IMR-90 (cell line): ENCODE measurements at regions not wholly inside any gene's neighbourhood (a gene's known extent, or its start where the extent isn't known, plus 50 kb on each side); places are given as distances from the start of the nearest gene placed in this dataset.

Experiments
- ATAC-seq: fragments of 200-7000 bp; cut with Tn5 transposase; 2 replicates; pipeline ENCODE4 v1.9.1; 2020; ENCODE audit warnings: low read depth, mild to moderate bottlenecking, moderate library complexity
- BruUV-seq: library from RNA; stranded (reverse); fragments of 400-500 nt; replicated peaks from 2 replicates; lab custom pipeline; 2021; lab: Mats Ljungman, UMichigan
- CTCF ChIA-PET: fragments of 300-600 bp; formaldehyde crosslinking; extraction: SDS; loops from one replicate; lab custom pipeline; 2021; ENCODE audit warnings: antibody characterized with exemption; lab: Yijun Ruan, JAX
- POLR2A ChIA-PET: fragments of 300-600 bp; sonication (Branson Sonifier 250); formaldehyde crosslinking; loops from one replicate; lab custom pipeline; 2022; ENCODE audit warnings: antibody characterized with exemption; ENCODE audit not compliant: unreplicated experiment; lab: Charles Lee
- DNase-seq: peaks from one replicate; pipeline ENCODE4 v3.0.0; 2013
- H2AFZ ChIP-seq: replicated peaks from 2 replicates; pipeline ENCODE3; 2013; ENCODE audit warnings: low read length, mild to moderate bottlenecking; ENCODE audit not compliant: poor library complexity
- H2AK5ac ChIP-seq: 2 replicates; pipeline ENCODE4 v1.6.1; 2013; ENCODE audit warnings: low read depth, low read length, inconsistent platforms
- H2AK9ac ChIP-seq: replicated peaks from 2 replicates; pipeline ENCODE3; 2013; ENCODE audit warnings: mild to moderate bottlenecking, low read depth, low read length, moderate library complexity; ENCODE audit not compliant: poor library complexity
- H2BK120ac ChIP-seq: 2 replicates; pipeline ENCODE4 v1.6.1; 2013; ENCODE audit warnings: low read depth, low read length, inconsistent platforms
- H2BK15ac ChIP-seq: 3 replicates; pipeline ENCODE4 v1.6.1; 2013; ENCODE audit warnings: low read depth, low read length, inconsistent platforms
- H2BK20ac ChIP-seq: 2 replicates; pipeline ENCODE4 v1.6.1; 2013; ENCODE audit warnings: low read depth, mild to moderate bottlenecking, inconsistent platforms, low read length, moderate library complexity
- H2BK5ac ChIP-seq: 2 replicates; pipeline ENCODE4 v1.6.1; 2013; ENCODE audit warnings: mild to moderate bottlenecking, low read depth, low read length, inconsistent platforms; ENCODE audit not compliant: poor library complexity, severe bottlenecking
- H3K14ac ChIP-seq: replicated peaks from 2 replicates; pipeline ENCODE4 v1.6.1; 2013; ENCODE audit warnings: low read depth, low read length, inconsistent platforms
- H3K18ac ChIP-seq: 2 replicates; pipeline ENCODE4 v1.6.1; 2013; ENCODE audit warnings: low read depth, low read length, control low read depth
- H3K23ac ChIP-seq: 2 replicates; pipeline ENCODE4 v1.6.1; 2013; ENCODE audit warnings: low read depth, low read length, inconsistent platforms
- H3K27ac ChIP-seq: 2 replicates; pipeline ENCODE4 v1.5.1; 2013; ENCODE audit warnings: mild to moderate bottlenecking, control low read depth, low read length; ENCODE audit not compliant: insufficient read depth
- H3K27me3 ChIP-seq: 2 replicates; pipeline ENCODE4 v1.6.1; 2013; ENCODE audit warnings: low read length; ENCODE audit not compliant: control insufficient read depth, insufficient read depth
- H3K36me3 ChIP-seq: 2 replicates; pipeline ENCODE4 v1.6.1; 2013; ENCODE audit warnings: low read length, mixed read lengths; ENCODE audit not compliant: control insufficient read depth, insufficient read depth
- H3K4ac ChIP-seq: 2 replicates; pipeline ENCODE4 v1.6.1; 2013; ENCODE audit warnings: low read depth, low read length, inconsistent platforms
- H3K4me1 ChIP-seq: 2 replicates; pipeline ENCODE4 v1.6.1; 2013; ENCODE audit warnings: low read length, mixed read lengths; ENCODE audit not compliant: control insufficient read depth, insufficient read depth
- H3K4me2 ChIP-seq: 2 replicates; pipeline ENCODE4 v1.6.1; 2013; ENCODE audit warnings: low read depth, mild to moderate bottlenecking, control low read depth, low read length, moderate library complexity
- H3K4me3 ChIP-seq: 2 replicates; pipeline ENCODE4 v1.5.1; 2013; ENCODE audit warnings: low read depth, mild to moderate bottlenecking, control low read depth, low read length, moderate library complexity; ENCODE audit not compliant: insufficient read depth
- H3K56ac ChIP-seq: 2 replicates; pipeline ENCODE4 v1.6.1; 2013; ENCODE audit warnings: low read length, inconsistent platforms; ENCODE audit not compliant: insufficient read depth; ENCODE audit errors: extremely low read depth
- H3K79me1 ChIP-seq, 2 experiments: 2 replicates each; pipeline ENCODE4 v1.6.1; 2013; ENCODE audit warnings: low read length in 2 of 2, inconsistent platforms in 1 of 2, low read depth in 1 of 2
- H3K9ac ChIP-seq: 2 replicates; pipeline ENCODE4 v1.6.1; 2013; ENCODE audit warnings: low read depth, low read length, control low read depth
- H3K9me1 ChIP-seq: 2 replicates; pipeline ENCODE4 v1.6.1; 2013; ENCODE audit warnings: low read length, inconsistent platforms; ENCODE audit not compliant: insufficient read depth
- H3K9me3 ChIP-seq: 2 replicates; pipeline ENCODE4 v1.6.1; 2013; ENCODE audit warnings: low read length; ENCODE audit not compliant: control insufficient read depth, insufficient read depth
- H4K20me1 ChIP-seq: 2 replicates; pipeline ENCODE4 v1.6.1; 2013; ENCODE audit warnings: low read length, inconsistent platforms; ENCODE audit not compliant: insufficient read depth
- H4K5ac ChIP-seq: 2 replicates; pipeline ENCODE4 v1.6.1; 2013; ENCODE audit warnings: mild to moderate bottlenecking, low read depth, low read length, control low read depth
- H4K8ac ChIP-seq, 2 experiments: 2 replicates each; pipeline ENCODE4 v1.6.1; 2013; ENCODE audit warnings: low read depth in 2 of 2, low read length in 2 of 2, control low read depth in 1 of 2, inconsistent platforms in 1 of 2
- H4K91ac ChIP-seq: 2 replicates; pipeline ENCODE4 v1.6.1; 2013; ENCODE audit warnings: low read depth, low read length, inconsistent platforms; ENCODE audit not compliant: insufficient read depth
- BHLHE40 ChIP-seq: fragments of 150-350 bp; IDR thresholded peaks from 2 replicates; pipeline ENCODE4 v1.6.1; 2016; ENCODE audit warnings: mild to moderate bottlenecking, low read depth, low read length
- CHD1 ChIP-seq: IDR thresholded peaks from 2 replicates; pipeline ENCODE4 v1.6.1; 2012; ENCODE audit warnings: low read depth, low read length, improper control_type of control experiment
- MAFK ChIP-seq: IDR thresholded peaks from 2 replicates; pipeline ENCODE4 v1.6.1; 2012; ENCODE audit warnings: low read depth, low read length, improper control_type of control experiment
- MAZ ChIP-seq: IDR thresholded peaks from 2 replicates; pipeline ENCODE4 v1.6.1; 2012; ENCODE audit warnings: low read depth, mild to moderate bottlenecking, low read length, improper control_type of control experiment, moderate library complexity, borderline replicate concordance
- MXI1 ChIP-seq: IDR thresholded peaks from 2 replicates; pipeline ENCODE4 v1.6.1; 2012; ENCODE audit warnings: low read depth, mild to moderate bottlenecking, low read length, moderate library complexity, borderline replicate concordance
- NFE2L2 ChIP-seq: fragments of 150-350 bp; IDR thresholded peaks from 2 replicates; pipeline ENCODE4 v1.6.1; 2016; ENCODE audit warnings: low read depth, mild to moderate bottlenecking, low read length
- POLR2A ChIP-seq: IDR thresholded peaks from 2 replicates; pipeline ENCODE4 v1.6.1; 2012; ENCODE audit warnings: mild to moderate bottlenecking, low read depth, low read length
- RAD21 ChIP-seq: IDR thresholded peaks from 2 replicates; pipeline ENCODE4 v1.6.1; 2012; ENCODE audit warnings: low read length, improper control_type of control experiment
- RCOR1 ChIP-seq: IDR thresholded peaks from 2 replicates; pipeline ENCODE4 v1.6.1; 2012; ENCODE audit warnings: mild to moderate bottlenecking, low read length, improper control_type of control experiment; ENCODE audit not compliant: insufficient replicate concordance
- RFX5 ChIP-seq: IDR thresholded peaks from 2 replicates; pipeline ENCODE4 v1.8.0; 2012; ENCODE audit warnings: low read depth, mild to moderate bottlenecking, low read length, moderate library complexity
- SMC3 ChIP-seq: fragments of 150-350 bp; IDR thresholded peaks from 2 replicates; pipeline ENCODE4 v1.6.1; 2016; ENCODE audit warnings: low read depth, mild to moderate bottlenecking, antibody characterized with exemption, low read length, moderate library complexity
- WGBS, 2 experiments: methylation state at CpG; one replicate each; pipeline versions ENCODE4 v1.1.5 to v1.1.7; 2013; ENCODE audit warnings: missing lambda C conversion rate in 2 of 2; ENCODE audit not compliant: insufficient read length in 1 of 2; ENCODE audit errors: extremely low coverage in 2 of 2; 5-methylcytosine and 5-hydroxymethylcytosine counted together
- dilution Hi-C: fragments of 300-500 bp; cut with HindIII; formaldehyde crosslinking; loops from one replicate; pipeline ENCODE4 v1.14.3; 2018; ENCODE audit warnings: low sequenced_read_pairs; ENCODE audit not compliant: unreplicated experiment
- in situ Hi-C: fragments of 300-500 bp; cut with MboI; formaldehyde crosslinking; loops from 3 replicates; pipeline ENCODE4 v1.14.3; 2019; ENCODE audit warnings: low sequenced_read_pairs, inconsistent platforms, mixed read lengths
- intact Hi-C: fragments of 100-400 bp; cut with micrococcal nuclease; formaldehyde crosslinking; loops from 2 replicates; pipeline ENCODE4 v1.10.0; 2022
- TF ChIP-seq, protein P1 (sequence below): fragments of 150-350 bp; IDR thresholded peaks from 2 replicates; pipeline ENCODE4 v1.6.1; 2017; ENCODE audit warnings: mild to moderate bottlenecking, antibody characterized with exemption, low read length, low read depth
- TF ChIP-seq, protein P2 (sequence below): fragments of 150-350 bp; IDR thresholded peaks from 2 replicates; pipeline ENCODE4 v1.6.1; 2016; ENCODE audit warnings: low read depth, mild to moderate bottlenecking, low read length, moderate library complexity, borderline replicate concordance

DNA sequence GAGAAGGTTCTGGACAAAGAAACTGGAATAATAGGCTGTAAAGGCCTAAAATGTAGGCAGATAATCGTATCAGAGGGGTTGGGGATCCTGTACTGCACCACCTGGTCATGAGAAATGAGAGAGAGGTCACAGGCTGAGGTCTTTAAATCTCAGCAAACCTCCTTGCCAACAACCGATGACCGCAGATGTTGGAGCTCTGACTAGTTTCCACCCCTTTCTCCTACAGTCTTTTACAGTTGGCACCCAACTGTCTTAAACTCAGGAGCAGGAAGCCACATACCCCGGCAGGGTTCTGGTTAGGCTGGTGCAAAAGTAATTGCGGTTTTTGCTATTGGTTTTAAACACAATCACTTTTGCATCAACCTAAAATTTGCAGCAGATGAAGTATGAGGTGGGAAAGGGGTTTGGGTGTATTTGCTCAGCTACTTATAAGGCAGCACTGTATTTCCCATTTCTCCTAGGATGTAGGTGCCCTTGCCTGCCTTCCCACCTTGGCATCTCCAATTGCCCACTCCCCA lies 261.8 kb upstream of the MYOCD start (continued):
- no peak for TF ChIP-seq RFX5
- TF ChIP-seq MAZ = no peak
- TF ChIP-seq RAD21 = no peak
- TF ChIP-seq RCOR1 = no peak

DNA sequence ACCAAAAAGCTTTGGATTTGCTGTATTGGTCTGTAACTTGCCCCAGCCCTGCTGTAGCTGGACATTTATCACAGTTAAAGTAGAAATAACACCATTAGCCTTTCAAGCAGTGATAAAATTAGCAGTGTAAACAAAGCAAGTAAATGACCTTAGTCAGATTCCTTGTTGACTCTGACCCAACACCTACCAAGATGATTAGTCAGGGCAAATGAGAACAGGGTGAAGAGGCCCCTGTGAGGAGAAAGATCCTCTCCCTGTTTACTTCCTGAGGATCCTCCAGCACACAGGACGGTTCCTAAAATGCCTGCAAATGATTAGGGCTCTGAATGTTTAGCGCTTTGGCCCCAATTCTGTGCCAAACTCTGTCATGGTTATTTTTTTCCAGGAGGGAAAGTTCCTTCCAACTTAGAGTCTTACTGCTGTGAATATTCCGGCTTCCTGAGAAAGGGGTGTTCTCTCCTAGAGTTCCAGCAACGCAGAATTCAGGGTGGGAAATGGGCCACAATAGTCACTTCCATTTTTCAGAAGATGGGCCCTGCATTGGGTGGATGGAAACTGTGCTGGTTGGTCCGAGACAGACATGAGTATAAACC lies 259.0 kb upstream of the MYOCD start:
- POLR2A ChIA-PET = no interaction called here
- peaks cover 16% of the 10 kb centered on the region for H3K9me1 ChIP-seq
- dilution Hi-C loops (no loop called here), in situ Hi-C loops (no loop called here), intact Hi-C loops (no loop called here)
- H3K27me3 ChIP-seq = no peaks in the 10 kb centered on the region
- 0 out of 2 replicates have a peak overlapping the region, but pooled peaks have one; percentile 22 for H2AK5ac ChIP-seq
- H2AK9ac ChIP-seq = no peak overlapping the region
- peak overlapping the region; percentile 66; the same call in 1 of the 2 replicates for H2BK20ac ChIP-seq
- peak; percentile 18 for DNase-seq
- H4K91ac ChIP-seq = peak overlapping the region; percentile 72
- H3K56ac ChIP-seq = no peak overlapping the region
- BruUV-seq = no TSS peak
- H3K14ac ChIP-seq = peak overlapping the region; percentile 64
- peak overlapping the region; percentile 17; the same call in 1 of the 2 replicates for H3K4ac ChIP-seq
- no peaks in the 10 kb centered on the region for H4K20me1 ChIP-seq
- WGBS, 2 experiments = no CpG with 5 or more reads among the region's 5 CpGs
- H2AFZ ChIP-seq = peak overlapping the region; percentile 36
- H3K9me3 ChIP-seq = no peaks in the 10 kb centered on the region
- H3K27ac ChIP-seq = no peak overlapping the region
- H3K4me3 ChIP-seq = no peak overlapping the region
- peak overlapping the region in 1 of 2 experiments; percentile 35; a peak in 3 of 4 replicates for H4K8ac ChIP-seq
- H3K9ac ChIP-seq = no peak overlapping the region
- H3K79me1 ChIP-seq = 0 out of 4 replicates have a peak, but pooled peaks cover 0 to 3% of the 10 kb centered on the region in 2 experiments
- peak; percentile 30; the same call in 1 of the 2 replicates for ATAC-seq
- H4K5ac ChIP-seq = peak overlapping the region; percentile 49
- H3K36me3 ChIP-seq = no peaks in the 10 kb centered on the region
- 0 out of 2 replicates have a peak overlapping the region, but pooled peaks have one; percentile 0 for H3K4me2 ChIP-seq
- 0 out of 2 replicates have a peak overlapping the region, but pooled peaks have one; percentile 37 for H3K23ac ChIP-seq
- peaks cover 8% of the 10 kb centered on the region for H3K4me1 ChIP-seq
- peak overlapping the region; percentile 87 for H2BK120ac ChIP-seq
- CTCF ChIA-PET = no interaction called here
- H3K18ac ChIP-seq = peak overlapping the region; percentile 61
- peak overlapping the region; percentile 9 for H2BK15ac ChIP-seq
- peak overlapping the region; percentile 50 for H2BK5ac ChIP-seq
- no peak for TF ChIP-seq RCOR1
- TF ChIP-seq MXI1 = no peak
- TF ChIP-seq CHD1 = no peak
- no peak for TF ChIP-seq NFE2L2
- TF ChIP-seq MAFK = no peak
- TF ChIP-seq SMC3 = no peak
- no peak for TF ChIP-seq MAZ
- no peak for TF ChIP-seq RAD21
- TF ChIP-seq, protein P1, sequence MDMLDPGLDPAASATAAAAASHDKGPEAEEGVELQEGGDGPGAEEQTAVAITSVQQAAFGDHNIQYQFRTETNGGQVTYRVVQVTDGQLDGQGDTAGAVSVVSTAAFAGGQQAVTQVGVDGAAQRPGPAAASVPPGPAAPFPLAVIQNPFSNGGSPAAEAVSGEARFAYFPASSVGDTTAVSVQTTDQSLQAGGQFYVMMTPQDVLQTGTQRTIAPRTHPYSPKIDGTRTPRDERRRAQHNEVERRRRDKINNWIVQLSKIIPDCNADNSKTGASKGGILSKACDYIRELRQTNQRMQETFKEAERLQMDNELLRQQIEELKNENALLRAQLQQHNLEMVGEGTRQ = no peak
- no peak for TF ChIP-seq POLR2A
- TF ChIP-seq, protein P2, sequence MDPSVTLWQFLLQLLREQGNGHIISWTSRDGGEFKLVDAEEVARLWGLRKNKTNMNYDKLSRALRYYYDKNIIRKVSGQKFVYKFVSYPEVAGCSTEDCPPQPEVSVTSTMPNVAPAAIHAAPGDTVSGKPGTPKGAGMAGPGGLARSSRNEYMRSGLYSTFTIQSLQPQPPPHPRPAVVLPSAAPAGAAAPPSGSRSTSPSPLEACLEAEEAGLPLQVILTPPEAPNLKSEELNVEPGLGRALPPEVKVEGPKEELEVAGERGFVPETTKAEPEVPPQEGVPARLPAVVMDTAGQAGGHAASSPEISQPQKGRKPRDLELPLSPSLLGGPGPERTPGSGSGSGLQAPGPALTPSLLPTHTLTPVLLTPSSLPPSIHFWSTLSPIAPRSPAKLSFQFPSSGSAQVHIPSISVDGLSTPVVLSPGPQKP = no peak
- TF ChIP-seq RFX5 = no peak
- no peak for TF ChIP-seq BHLHE40
